IMR-90 (cell line): ENCODE measurements at regions not wholly inside any gene's neighbourhood (a gene's known extent, or its start where the extent isn't known, plus 50 kb on each side); places are given as distances from the start of the nearest gene placed in this dataset.

Experiments
- ATAC-seq: fragments of 200-7000 bp; cut with Tn5 transposase; 2 replicates; pipeline ENCODE4 v1.9.1; 2020; ENCODE audit warnings: low read depth, mild to moderate bottlenecking, moderate library complexity
- BruUV-seq: library from RNA; stranded (reverse); fragments of 400-500 nt; replicated peaks from 2 replicates; lab custom pipeline; 2021; lab: Mats Ljungman, UMichigan
- CTCF ChIA-PET: fragments of 300-600 bp; formaldehyde crosslinking; extraction: SDS; loops from one replicate; lab custom pipeline; 2021; ENCODE audit warnings: antibody characterized with exemption; lab: Yijun Ruan, JAX
- POLR2A ChIA-PET: fragments of 300-600 bp; sonication (Branson Sonifier 250); formaldehyde crosslinking; loops from one replicate; lab custom pipeline; 2022; ENCODE audit warnings: antibody characterized with exemption; ENCODE audit not compliant: unreplicated experiment; lab: Charles Lee
- DNase-seq: peaks from one replicate; pipeline ENCODE4 v3.0.0; 2013
- H2AFZ ChIP-seq: replicated peaks from 2 replicates; pipeline ENCODE3; 2013; ENCODE audit warnings: low read length, mild to moderate bottlenecking; ENCODE audit not compliant: poor library complexity
- H2AK5ac ChIP-seq: 2 replicates; pipeline ENCODE4 v1.6.1; 2013; ENCODE audit warnings: low read depth, low read length, inconsistent platforms
- H2AK9ac ChIP-seq: replicated peaks from 2 replicates; pipeline ENCODE3; 2013; ENCODE audit warnings: mild to moderate bottlenecking, low read depth, low read length, moderate library complexity; ENCODE audit not compliant: poor library complexity
- H2BK120ac ChIP-seq: 2 replicates; pipeline ENCODE4 v1.6.1; 2013; ENCODE audit warnings: low read depth, low read length, inconsistent platforms
- H2BK15ac ChIP-seq: 3 replicates; pipeline ENCODE4 v1.6.1; 2013; ENCODE audit warnings: low read depth, low read length, inconsistent platforms
- H2BK20ac ChIP-seq: 2 replicates; pipeline ENCODE4 v1.6.1; 2013; ENCODE audit warnings: low read depth, mild to moderate bottlenecking, inconsistent platforms, low read length, moderate library complexity
- H2BK5ac ChIP-seq: 2 replicates; pipeline ENCODE4 v1.6.1; 2013; ENCODE audit warnings: mild to moderate bottlenecking, low read depth, low read length, inconsistent platforms; ENCODE audit not compliant: poor library complexity, severe bottlenecking
- H3K14ac ChIP-seq: replicated peaks from 2 replicates; pipeline ENCODE4 v1.6.1; 2013; ENCODE audit warnings: low read depth, low read length, inconsistent platforms
- H3K18ac ChIP-seq: 2 replicates; pipeline ENCODE4 v1.6.1; 2013; ENCODE audit warnings: low read depth, low read length, control low read depth
- H3K23ac ChIP-seq: 2 replicates; pipeline ENCODE4 v1.6.1; 2013; ENCODE audit warnings: low read depth, low read length, inconsistent platforms
- H3K27ac ChIP-seq: 2 replicates; pipeline ENCODE4 v1.5.1; 2013; ENCODE audit warnings: mild to moderate bottlenecking, control low read depth, low read length; ENCODE audit not compliant: insufficient read depth
- H3K27me3 ChIP-seq: 2 replicates; pipeline ENCODE4 v1.6.1; 2013; ENCODE audit warnings: low read length; ENCODE audit not compliant: control insufficient read depth, insufficient read depth
- H3K36me3 ChIP-seq: 2 replicates; pipeline ENCODE4 v1.6.1; 2013; ENCODE audit warnings: low read length, mixed read lengths; ENCODE audit not compliant: control insufficient read depth, insufficient read depth
- H3K4ac ChIP-seq: 2 replicates; pipeline ENCODE4 v1.6.1; 2013; ENCODE audit warnings: low read depth, low read length, inconsistent platforms
- H3K4me1 ChIP-seq: 2 replicates; pipeline ENCODE4 v1.6.1; 2013; ENCODE audit warnings: low read length, mixed read lengths; ENCODE audit not compliant: control insufficient read depth, insufficient read depth
- H3K4me2 ChIP-seq: 2 replicates; pipeline ENCODE4 v1.6.1; 2013; ENCODE audit warnings: low read depth, mild to moderate bottlenecking, control low read depth, low read length, moderate library complexity
- H3K4me3 ChIP-seq: 2 replicates; pipeline ENCODE4 v1.5.1; 2013; ENCODE audit warnings: low read depth, mild to moderate bottlenecking, control low read depth, low read length, moderate library complexity; ENCODE audit not compliant: insufficient read depth
- H3K56ac ChIP-seq: 2 replicates; pipeline ENCODE4 v1.6.1; 2013; ENCODE audit warnings: low read length, inconsistent platforms; ENCODE audit not compliant: insufficient read depth; ENCODE audit errors: extremely low read depth
- H3K79me1 ChIP-seq, 2 experiments: 2 replicates each; pipeline ENCODE4 v1.6.1; 2013; ENCODE audit warnings: low read length in 2 of 2, inconsistent platforms in 1 of 2, low read depth in 1 of 2
- H3K9ac ChIP-seq: 2 replicates; pipeline ENCODE4 v1.6.1; 2013; ENCODE audit warnings: low read depth, low read length, control low read depth
- H3K9me1 ChIP-seq: 2 replicates; pipeline ENCODE4 v1.6.1; 2013; ENCODE audit warnings: low read length, inconsistent platforms; ENCODE audit not compliant: insufficient read depth
- H3K9me3 ChIP-seq: 2 replicates; pipeline ENCODE4 v1.6.1; 2013; ENCODE audit warnings: low read length; ENCODE audit not compliant: control insufficient read depth, insufficient read depth
- H4K20me1 ChIP-seq: 2 replicates; pipeline ENCODE4 v1.6.1; 2013; ENCODE audit warnings: low read length, inconsistent platforms; ENCODE audit not compliant: insufficient read depth
- H4K5ac ChIP-seq: 2 replicates; pipeline ENCODE4 v1.6.1; 2013; ENCODE audit warnings: mild to moderate bottlenecking, low read depth, low read length, control low read depth
- H4K8ac ChIP-seq, 2 experiments: 2 replicates each; pipeline ENCODE4 v1.6.1; 2013; ENCODE audit warnings: low read depth in 2 of 2, low read length in 2 of 2, control low read depth in 1 of 2, inconsistent platforms in 1 of 2
- H4K91ac ChIP-seq: 2 replicates; pipeline ENCODE4 v1.6.1; 2013; ENCODE audit warnings: low read depth, low read length, inconsistent platforms; ENCODE audit not compliant: insufficient read depth
- BHLHE40 ChIP-seq: fragments of 150-350 bp; IDR thresholded peaks from 2 replicates; pipeline ENCODE4 v1.6.1; 2016; ENCODE audit warnings: mild to moderate bottlenecking, low read depth, low read length
- CEBPB ChIP-seq: IDR thresholded peaks from 2 replicates; pipeline ENCODE4 v1.6.1; 2012; ENCODE audit warnings: low read depth, low read length, improper control_type of control experiment
- CHD1 ChIP-seq: IDR thresholded peaks from 2 replicates; pipeline ENCODE4 v1.6.1; 2012; ENCODE audit warnings: low read depth, low read length, improper control_type of control experiment
- FOS ChIP-seq: fragments of 150-350 bp; IDR thresholded peaks from 2 replicates; pipeline ENCODE4 v1.6.1; 2016; ENCODE audit warnings: low read depth, low read length
- MAFK ChIP-seq: IDR thresholded peaks from 2 replicates; pipeline ENCODE4 v1.6.1; 2012; ENCODE audit warnings: low read depth, low read length, improper control_type of control experiment
- MAZ ChIP-seq: IDR thresholded peaks from 2 replicates; pipeline ENCODE4 v1.6.1; 2012; ENCODE audit warnings: low read depth, mild to moderate bottlenecking, low read length, improper control_type of control experiment, moderate library complexity, borderline replicate concordance
- MXI1 ChIP-seq: IDR thresholded peaks from 2 replicates; pipeline ENCODE4 v1.6.1; 2012; ENCODE audit warnings: low read depth, mild to moderate bottlenecking, low read length, moderate library complexity, borderline replicate concordance
- NFE2L2 ChIP-seq: fragments of 150-350 bp; IDR thresholded peaks from 2 replicates; pipeline ENCODE4 v1.6.1; 2016; ENCODE audit warnings: low read depth, mild to moderate bottlenecking, low read length
- POLR2A ChIP-seq: IDR thresholded peaks from 2 replicates; pipeline ENCODE4 v1.6.1; 2012; ENCODE audit warnings: mild to moderate bottlenecking, low read depth, low read length
- RAD21 ChIP-seq: IDR thresholded peaks from 2 replicates; pipeline ENCODE4 v1.6.1; 2012; ENCODE audit warnings: low read length, improper control_type of control experiment
- RCOR1 ChIP-seq: IDR thresholded peaks from 2 replicates; pipeline ENCODE4 v1.6.1; 2012; ENCODE audit warnings: mild to moderate bottlenecking, low read length, improper control_type of control experiment; ENCODE audit not compliant: insufficient replicate concordance
- RFX5 ChIP-seq: IDR thresholded peaks from 2 replicates; pipeline ENCODE4 v1.8.0; 2012; ENCODE audit warnings: low read depth, mild to moderate bottlenecking, low read length, moderate library complexity
- SMC3 ChIP-seq: fragments of 150-350 bp; IDR thresholded peaks from 2 replicates; pipeline ENCODE4 v1.6.1; 2016; ENCODE audit warnings: low read depth, mild to moderate bottlenecking, antibody characterized with exemption, low read length, moderate library complexity
- WGBS, 2 experiments: methylation state at CpG; one replicate each; pipeline versions ENCODE4 v1.1.5 to v1.1.7; 2013; ENCODE audit warnings: missing lambda C conversion rate in 2 of 2; ENCODE audit not compliant: insufficient read length in 1 of 2; ENCODE audit errors: extremely low coverage in 2 of 2; 5-methylcytosine and 5-hydroxymethylcytosine counted together
- dilution Hi-C: fragments of 300-500 bp; cut with HindIII; formaldehyde crosslinking; loops from one replicate; pipeline ENCODE4 v1.14.3; 2018; ENCODE audit warnings: low sequenced_read_pairs; ENCODE audit not compliant: unreplicated experiment
- in situ Hi-C: fragments of 300-500 bp; cut with MboI; formaldehyde crosslinking; loops from 3 replicates; pipeline ENCODE4 v1.14.3; 2019; ENCODE audit warnings: low sequenced_read_pairs, inconsistent platforms, mixed read lengths
- intact Hi-C: fragments of 100-400 bp; cut with micrococcal nuclease; formaldehyde crosslinking; loops from 2 replicates; pipeline ENCODE4 v1.10.0; 2022
- TF ChIP-seq, protein P1 (sequence below): fragments of 150-350 bp; IDR thresholded peaks from 2 replicates; pipeline ENCODE4 v1.6.1; 2016; ENCODE audit warnings: low read depth, mild to moderate bottlenecking, low read length, moderate library complexity, borderline replicate concordance
- TF ChIP-seq, protein P2 (sequence below): fragments of 150-350 bp; IDR thresholded peaks from 2 replicates; pipeline ENCODE4 v1.6.1; 2017; ENCODE audit warnings: mild to moderate bottlenecking, antibody characterized with exemption, low read length, low read depth
- TF ChIP-seq, protein P3 (sequence below): conservative IDR thresholded peaks from 2 replicates; pipeline ENCODE4 v1.5.1; 2012; ENCODE audit warnings: mild to moderate bottlenecking, low read depth, low read length, improper control_type of control experiment

DNA sequence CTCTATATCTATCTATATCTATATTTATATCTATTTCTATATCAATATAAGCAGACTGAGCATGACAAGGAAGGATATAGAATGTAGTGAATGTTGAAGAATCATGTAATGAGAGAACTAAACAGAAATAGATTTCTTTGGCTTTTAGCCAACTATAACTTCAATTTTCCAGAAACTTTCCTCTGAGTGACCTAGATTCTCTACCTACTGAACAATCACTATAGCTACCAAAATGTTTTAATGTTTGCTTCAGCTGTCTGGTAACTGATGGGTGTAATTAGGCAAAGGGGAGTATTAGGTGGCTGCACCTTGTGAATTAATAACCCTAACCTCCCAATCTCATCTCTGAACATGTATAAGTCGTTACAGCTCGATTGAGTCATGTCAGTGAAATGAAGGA lies 76.4 kb upstream of the ROBO1 start:
- Histone ChIP-seq H3K4ac (no peak overlapping the region), H3K36me3 (no peaks in the 10 kb centered on the region), H3K79me1 (no peaks in the 10 kb centered on the region), H4K20me1 (no peaks in the 10 kb centered on the region), H2BK5ac (no peak overlapping the region), H3K18ac (no peak overlapping the region), H3K9me1 (no peaks in the 10 kb centered on the region), H3K4me2 (no peak overlapping the region), H4K5ac (no peak overlapping the region), H2BK15ac (no peak overlapping the region), H3K4me3 (no peak overlapping the region), H4K8ac (no peak overlapping the region), H3K56ac (no peak overlapping the region), H3K9ac (no peak overlapping the region), H3K14ac (no peak overlapping the region), H3K23ac (no peak overlapping the region), H2AK9ac (no peak overlapping the region), H4K91ac (no peak overlapping the region), H3K4me1 (no peaks in the 10 kb centered on the region), H2BK120ac (no peak overlapping the region), H2AFZ (no peak overlapping the region), H3K27me3 (no peaks in the 10 kb centered on the region), H3K27ac (no peak overlapping the region), H3K9me3 (0 out of 2 replicates have a peak, but pooled peaks cover 2% of the 10 kb centered on the region), H2BK20ac (no peak overlapping the region), H2AK5ac (no peak overlapping the region)
- TF ChIP-seq RFX5 (no peak), MXI1 (no peak), RAD21 (no peak), POLR2A (no peak), CEBPB (no peak), NFE2L2 (no peak), MAZ (no peak), FOS (no peak), SMC3 (no peak), BHLHE40 (no peak), RCOR1 (no peak), CHD1 (no peak), MAFK (no peak)
- TF ChIP-seq, protein P1, sequence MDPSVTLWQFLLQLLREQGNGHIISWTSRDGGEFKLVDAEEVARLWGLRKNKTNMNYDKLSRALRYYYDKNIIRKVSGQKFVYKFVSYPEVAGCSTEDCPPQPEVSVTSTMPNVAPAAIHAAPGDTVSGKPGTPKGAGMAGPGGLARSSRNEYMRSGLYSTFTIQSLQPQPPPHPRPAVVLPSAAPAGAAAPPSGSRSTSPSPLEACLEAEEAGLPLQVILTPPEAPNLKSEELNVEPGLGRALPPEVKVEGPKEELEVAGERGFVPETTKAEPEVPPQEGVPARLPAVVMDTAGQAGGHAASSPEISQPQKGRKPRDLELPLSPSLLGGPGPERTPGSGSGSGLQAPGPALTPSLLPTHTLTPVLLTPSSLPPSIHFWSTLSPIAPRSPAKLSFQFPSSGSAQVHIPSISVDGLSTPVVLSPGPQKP = no peak
- TF ChIP-seq, protein P2, sequence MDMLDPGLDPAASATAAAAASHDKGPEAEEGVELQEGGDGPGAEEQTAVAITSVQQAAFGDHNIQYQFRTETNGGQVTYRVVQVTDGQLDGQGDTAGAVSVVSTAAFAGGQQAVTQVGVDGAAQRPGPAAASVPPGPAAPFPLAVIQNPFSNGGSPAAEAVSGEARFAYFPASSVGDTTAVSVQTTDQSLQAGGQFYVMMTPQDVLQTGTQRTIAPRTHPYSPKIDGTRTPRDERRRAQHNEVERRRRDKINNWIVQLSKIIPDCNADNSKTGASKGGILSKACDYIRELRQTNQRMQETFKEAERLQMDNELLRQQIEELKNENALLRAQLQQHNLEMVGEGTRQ = no peak
- TF ChIP-seq, protein P3, sequence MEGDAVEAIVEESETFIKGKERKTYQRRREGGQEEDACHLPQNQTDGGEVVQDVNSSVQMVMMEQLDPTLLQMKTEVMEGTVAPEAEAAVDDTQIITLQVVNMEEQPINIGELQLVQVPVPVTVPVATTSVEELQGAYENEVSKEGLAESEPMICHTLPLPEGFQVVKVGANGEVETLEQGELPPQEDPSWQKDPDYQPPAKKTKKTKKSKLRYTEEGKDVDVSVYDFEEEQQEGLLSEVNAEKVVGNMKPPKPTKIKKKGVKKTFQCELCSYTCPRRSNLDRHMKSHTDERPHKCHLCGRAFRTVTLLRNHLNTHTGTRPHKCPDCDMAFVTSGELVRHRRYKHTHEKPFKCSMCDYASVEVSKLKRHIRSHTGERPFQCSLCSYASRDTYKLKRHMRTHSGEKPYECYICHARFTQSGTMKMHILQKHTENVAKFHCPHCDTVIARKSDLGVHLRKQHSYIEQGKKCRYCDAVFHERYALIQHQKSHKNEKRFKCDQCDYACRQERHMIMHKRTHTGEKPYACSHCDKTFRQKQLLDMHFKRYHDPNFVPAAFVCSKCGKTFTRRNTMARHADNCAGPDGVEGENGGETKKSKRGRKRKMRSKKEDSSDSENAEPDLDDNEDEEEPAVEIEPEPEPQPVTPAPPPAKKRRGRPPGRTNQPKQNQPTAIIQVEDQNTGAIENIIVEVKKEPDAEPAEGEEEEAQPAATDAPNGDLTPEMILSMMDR = no peak
- intact Hi-C loops (no loop called here), dilution Hi-C loops (no loop called here), in situ Hi-C loops (no loop called here)
- no TSS peak for BruUV-seq
- no peak for ATAC-seq
- no CpG with 5 or more reads among the region's 2 CpGs for WGBS, 2 experiments
- ChIA-PET CTCF (no interaction called here), POLR2A (no interaction called here)
- no peak for DNase-seq
